SKM-1 (cell line): ENCODE measurements at regions not wholly inside any gene's neighbourhood (a gene's known extent, or its start where the extent isn't known, plus 50 kb on each side); places are given as distances from the start of the nearest gene placed in this dataset.
"Not testable (repeated sequence)": the region's sequence is repeated elsewhere in the genome, so short reads cannot be mapped to it uniquely, and the experiment has no call there.

ENCODE experiments used
- DNase-seq: peaks from one replicate; lab custom pipeline; 2025; ENCODE audit not compliant: unreplicated experiment; lab: John Stamatoyannopoulos, UW

DNA sequence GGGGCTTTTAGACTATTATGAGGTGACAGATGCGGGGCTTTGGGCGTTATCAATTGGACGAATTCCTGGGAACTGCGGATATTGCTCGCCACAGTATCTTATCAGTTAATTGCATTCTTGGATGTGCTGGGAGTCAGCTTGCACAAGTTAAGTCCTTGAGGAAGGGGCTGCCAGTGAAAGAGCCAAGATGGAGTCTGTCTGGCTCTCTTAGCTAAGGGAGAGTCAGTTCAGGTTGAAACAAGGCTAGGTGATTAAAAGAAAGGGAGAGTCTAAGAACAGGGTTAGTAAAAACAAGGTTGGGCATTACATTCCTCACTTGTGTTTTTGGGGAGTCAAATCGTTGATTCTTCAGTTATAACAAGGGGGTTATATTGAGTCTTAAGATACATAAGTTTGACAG lies 162.5 kb upstream of the CCZ1B start:
- DNase-seq, result not testable (repeated sequence)

DNA sequence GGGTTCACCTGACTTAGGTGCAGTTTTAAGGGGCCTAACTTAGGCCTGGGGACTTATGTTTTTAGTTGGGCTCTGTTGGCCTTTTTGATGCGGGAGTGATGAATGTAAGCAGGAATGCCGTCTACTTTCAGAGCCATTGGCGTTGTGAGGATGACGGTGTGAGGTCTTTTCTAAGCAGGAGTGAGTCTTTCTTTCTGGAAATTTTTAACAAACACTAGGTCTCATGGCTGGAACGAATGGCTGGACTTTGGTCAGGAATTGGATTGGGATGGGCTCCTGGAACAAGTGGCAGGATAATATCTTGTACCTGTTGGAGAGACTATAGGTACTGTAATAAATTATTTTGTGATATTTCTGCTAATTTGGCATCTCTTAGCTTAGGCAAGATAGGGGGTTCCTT lies 163.9 kb upstream of the CCZ1B start:
- not testable (repeated sequence) for DNase-seq

DNA sequence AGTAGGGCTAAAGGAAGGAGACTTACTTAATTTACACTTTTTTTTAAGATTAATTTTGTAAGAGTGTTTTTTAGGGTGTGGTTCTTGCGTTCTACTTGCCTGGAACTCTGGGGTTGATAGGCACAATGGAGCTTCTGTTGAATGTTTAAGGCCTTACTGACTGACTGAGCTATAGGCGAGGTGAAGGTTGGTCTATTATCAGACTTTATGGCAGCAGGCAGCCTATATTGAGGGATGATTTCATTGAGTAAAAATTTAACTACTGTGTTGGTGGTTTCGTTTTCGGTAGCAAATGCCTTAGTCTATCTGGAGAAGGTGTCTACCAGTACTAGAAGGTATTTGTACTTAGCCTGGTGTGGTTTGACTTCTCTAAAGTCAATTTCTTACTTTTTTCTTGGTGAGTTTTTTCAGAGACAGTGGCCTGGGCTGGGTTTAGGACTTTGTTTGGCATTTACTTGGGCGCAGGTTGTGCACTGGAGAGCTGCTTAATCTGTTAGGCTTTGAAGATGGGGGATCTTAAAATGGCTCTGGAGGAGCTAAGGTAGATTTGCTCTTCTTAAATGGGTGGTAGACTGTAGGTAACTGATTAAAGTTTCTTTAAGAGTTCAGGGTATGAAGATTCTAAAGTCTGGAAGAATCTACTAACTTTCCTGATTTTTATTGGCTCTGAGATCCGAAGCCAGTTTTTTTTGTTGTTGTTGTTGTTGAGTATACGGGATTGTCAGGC lies 164.5 kb upstream of the CCZ1B start:
- not testable (repeated sequence) for DNase-seq

DNA sequence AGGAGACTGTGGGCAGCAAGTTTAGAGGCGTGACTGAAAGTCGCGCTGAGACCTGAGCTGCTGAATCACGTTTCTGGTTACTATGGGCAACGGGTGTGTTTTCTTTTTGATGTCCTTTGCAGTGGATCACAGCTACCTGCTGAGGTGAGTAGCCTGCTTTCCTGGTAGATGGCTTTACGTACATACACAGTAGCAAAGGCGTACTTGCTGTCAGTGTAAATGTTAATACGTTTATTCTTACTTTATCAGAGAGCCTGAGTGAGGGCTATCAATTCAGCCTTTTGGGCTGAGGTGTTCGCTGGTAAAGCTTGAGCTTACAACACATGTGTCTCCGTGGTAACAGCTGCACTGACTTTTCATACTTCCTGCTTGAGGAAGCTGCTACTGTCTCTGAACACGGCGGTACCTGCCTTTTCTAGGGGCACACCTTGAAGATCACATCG lies 165.1 kb upstream of the CCZ1B start:
- DNase-seq, result not testable (repeated sequence)

DNA sequence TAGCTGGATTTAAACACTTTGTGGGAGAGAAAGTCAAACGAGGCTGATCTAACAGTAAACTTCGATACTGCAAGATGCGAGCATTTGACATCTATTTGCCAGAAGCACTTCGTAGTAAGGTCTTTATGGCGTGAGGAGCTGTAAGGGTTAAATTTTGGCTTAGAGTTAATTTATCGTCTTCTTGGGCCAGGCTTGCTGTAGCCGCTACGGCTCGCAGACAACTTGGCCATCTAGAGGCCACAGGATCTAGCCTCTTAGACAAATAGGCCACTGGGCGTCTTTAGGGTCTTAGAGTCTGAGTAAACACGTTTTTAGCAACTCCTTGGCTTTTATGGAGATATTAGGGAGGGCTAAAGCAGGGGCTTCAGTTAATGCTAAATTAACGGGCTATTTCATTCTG lies 165.6 kb upstream of the CCZ1B start:
- DNase-seq, result not testable (repeated sequence)

DNA sequence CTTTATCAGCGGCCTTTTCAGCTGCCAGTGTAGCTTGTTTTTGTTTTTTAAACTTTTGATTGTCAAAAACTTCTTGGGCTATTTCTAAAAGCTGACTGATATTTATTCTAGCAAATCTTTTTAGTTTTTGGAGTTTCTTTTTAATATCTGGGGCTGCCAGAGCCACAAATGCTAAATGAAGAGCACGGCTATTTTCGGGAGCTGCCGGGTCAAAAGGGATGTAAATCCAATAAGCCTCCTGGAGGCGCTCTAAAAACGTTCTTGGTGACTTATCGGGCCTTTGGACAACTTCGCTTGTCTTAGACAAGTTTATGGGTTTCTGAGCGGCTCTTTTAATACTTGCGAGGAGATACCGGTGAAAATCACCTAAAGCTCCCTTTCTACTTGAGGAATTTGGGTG lies 166.1 kb upstream of the CCZ1B start:
- not testable (repeated sequence) for DNase-seq

DNA sequence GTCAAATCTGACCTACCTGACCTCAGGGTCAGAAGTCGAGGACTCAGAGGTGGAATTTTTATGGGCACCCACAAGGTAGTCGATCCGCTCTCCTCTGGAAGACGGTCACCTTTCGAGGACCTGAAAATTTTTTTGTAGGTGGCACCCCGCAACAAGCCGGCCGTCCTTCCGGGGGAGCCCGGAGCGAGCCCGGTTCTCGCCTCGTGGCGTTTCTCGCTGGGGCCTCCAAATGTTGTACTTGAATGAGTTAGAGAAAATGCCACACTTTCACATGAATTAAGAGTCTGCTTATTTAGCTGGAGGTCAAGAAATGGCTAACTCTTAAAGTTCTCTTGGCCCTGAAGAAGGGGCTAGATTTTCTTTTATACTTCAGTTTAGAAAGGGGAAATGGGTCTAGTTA lies 169.0 kb upstream of the CCZ1B start:
- DNase-seq, result not testable (repeated sequence)

DNA sequence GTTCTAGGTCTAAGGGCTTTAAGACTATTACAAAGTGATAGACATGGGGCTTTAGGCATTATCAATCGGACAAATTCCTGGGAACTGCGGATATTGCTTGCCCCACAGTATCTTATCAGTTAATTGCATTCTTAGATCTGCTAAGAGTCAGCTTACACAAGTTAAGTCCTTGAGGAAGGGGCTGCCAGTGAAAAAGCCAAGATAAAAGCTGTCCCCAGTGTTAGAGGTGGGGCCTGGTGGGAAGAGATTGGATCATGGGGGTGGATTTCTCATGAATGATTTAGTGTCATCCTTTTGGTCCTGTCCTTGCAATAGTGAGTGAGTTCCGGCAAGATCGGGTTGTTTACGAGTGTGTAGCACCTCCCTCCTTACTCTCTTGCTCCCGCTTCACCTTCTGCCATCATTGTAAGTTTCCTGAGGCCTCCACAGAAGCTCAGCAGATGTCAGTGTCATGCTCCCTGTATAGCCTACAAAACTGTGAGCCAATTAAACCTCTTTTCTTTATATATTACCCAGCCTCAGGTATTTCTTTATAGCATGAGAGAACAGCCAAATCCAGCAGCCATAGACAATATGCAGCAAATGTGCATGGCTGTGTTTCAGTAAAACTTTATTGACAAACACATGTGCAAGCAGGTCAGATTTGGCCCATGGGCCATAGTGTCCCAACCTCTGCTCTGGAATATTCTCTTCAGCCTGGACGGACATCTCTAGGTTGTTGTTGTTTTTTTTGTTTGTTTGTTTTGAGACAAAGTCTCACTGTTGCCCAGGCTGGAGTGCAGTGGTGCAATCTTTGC lies 169.6 kb upstream of the CCZ1B start:
- DNase-seq, result not testable (repeated sequence)

DNA sequence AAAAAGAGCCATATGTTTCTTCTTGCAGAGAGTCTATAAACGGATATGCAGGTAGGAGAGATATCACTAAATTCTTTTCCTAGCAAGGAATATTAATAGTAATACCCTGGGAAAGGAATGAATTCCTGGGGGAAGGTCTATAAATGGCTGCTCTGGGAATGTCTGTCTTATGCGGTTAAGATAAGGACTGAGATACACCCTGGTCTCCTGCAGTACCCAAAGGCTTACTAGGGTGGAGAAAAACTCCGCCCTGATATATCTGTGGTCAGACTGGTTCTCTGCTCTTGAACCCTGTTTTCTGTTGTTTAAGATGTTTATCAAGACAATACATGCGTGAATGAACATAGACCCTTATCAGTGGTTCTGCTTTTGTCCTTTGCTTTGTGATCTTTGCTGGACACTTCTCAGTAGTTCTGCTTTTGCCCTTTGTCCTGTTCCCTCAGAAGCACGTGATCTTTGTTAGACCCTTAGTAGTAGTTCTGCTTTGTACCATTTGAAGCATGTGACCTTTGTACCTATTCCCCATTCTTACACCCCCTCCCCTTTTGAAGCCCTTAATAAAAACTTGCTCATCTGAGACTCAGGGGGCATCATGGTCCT lies 173.1 kb upstream of the CCZ1B start:
- DNase-seq, result not testable (repeated sequence)

DNA sequence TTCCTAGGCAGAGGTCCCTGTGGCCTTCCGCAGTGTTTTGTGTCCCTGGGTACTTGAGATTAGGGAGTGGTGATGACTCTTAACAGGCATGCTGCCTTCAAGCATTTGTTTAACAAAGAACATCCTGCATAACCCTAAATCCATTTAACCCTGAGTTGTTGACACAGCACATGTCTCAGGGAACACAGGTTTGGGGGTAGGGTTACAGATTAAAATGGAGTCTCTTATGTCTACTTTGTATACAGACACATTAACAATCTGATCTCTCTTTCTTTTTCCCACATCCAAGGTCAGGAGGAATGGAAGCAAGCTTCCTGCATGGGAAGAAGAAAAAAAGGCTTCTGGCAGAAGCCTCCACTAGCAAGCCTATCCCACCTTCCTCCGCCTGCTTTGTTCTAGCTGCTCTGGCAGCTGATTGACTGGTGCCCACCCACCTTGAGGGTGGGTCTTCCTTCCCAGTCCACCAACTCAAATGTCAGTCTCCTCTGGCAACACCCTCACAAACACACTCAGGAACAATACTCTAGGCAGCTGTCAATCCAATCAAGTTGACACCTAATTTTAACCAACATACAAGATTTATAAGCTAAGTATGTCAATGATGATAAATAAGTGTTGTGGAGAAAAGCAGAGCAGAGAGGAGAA lies 176.5 kb upstream of the CCZ1B start:
- no peak for DNase-seq

DNA sequence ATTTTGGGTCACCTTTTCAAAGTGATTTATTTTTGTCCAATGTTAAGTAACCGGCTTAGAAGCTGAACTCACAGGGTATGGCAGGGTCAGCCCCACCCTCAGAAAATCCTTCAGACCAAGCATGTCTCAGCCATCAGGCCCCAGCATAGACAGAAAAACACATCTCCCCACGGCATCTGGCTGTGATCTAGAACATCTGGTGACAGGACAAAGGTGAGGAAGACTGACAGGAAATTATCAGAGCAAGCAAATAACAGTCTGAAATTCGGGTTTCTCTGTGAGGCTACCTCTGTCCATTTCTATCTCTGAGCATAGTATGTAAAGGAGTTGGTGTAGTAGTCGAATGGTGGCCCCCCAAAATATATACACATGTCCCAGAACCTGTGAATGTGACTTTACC lies 177.0 kb upstream of the C1GALT1 start:
- DNase-seq, result no peak

DNA sequence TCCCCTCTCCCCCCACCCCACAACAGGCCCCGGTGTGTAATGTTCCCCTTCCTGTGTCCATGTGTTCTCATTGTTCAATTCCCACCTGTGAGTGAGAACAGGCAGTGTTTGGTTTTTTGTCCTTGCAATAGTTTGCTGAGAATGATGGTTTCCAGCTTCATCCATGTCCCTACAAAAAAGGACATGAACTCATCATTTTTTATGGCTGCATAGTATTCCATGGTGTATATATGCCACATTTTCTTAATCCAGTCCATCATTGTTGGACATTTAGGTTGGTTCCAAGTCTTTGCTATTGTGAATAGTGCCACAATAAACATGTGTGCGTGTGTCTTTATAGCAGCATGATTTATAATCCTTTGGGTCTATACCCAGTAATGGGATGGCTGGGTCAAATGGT lies 176.4 kb upstream of the C1GALT1 start:
- DNase-seq, result not testable (repeated sequence)

DNA sequence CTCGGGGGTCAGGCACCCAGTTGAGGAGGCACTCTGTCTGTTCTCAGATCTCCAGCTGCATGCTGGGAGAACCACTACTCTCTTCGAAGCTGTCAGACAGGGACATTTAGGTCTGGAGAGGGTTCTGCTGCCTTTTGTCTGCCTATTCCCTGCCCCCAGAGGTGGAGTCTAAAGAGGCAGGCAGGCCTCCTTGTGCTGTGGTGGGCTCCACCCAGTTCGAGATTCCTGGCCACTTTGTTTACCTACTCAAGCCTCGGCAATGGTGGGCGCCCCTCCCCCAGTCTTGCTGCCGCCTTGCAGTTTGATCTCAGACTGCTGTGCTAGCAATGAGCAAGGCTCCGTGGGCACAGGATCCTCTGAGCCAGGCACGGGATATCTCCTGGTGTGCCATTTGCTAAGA lies 171.1 kb upstream of the C1GALT1 start:
- not testable (repeated sequence) for DNase-seq

DNA sequence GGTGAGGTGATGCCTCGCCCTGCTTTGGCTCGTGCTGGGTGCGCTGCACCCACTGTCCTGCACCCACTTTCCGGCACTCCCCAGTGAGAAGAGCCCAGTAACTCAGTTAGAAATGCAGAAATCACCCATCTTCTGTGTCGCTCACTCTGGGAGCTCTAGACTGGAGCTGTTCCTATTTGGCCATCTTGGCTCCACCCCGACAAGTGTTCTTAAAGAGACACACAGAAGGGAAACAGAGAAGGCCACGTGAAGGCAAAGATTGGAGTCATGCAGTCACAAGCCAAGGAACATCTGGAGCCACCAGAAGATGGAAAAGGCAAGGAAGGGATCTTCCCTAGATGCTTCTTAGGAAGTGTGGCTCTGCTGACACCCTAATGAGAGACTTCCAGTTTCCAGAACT lies 170.6 kb upstream of the C1GALT1 start:
- DNase-seq, result not testable (repeated sequence)

DNA sequence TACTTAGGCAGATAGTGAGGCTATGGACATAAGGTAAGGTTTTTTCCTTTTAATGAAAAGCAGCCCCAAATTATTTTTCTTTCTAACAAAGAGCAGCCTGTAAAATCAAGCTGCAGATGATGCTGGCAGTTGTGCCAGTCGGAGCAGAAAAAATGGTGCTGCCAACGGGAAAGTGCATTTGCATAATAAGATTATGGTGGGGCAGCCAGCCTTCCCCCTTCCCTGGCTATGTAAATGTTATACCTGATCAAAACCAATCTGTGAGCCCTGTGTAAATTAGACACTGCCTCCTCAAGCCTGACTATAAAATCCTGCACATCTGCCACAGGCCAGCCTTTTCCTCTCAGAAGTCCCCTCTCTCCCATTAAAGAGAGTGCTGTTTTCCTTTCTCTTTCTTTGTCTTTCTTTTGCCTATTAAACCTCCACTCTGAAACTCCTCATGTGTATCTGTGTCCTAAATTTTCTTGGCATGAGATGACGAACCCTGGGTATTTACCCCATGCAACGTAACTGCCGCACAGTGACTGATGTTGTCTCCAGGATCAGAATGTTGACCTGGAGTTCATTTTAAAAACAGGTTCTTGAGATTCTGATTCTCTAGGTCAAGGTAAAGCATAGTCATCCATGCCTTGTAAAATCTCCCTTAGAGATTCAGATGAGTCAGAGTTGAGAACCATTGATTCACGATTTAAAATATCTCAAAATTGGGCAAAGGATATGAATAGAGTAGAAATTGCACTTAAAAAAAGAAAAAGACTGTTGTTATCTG lies 167.3 kb upstream of the C1GALT1 start:
- no peak for DNase-seq

DNA sequence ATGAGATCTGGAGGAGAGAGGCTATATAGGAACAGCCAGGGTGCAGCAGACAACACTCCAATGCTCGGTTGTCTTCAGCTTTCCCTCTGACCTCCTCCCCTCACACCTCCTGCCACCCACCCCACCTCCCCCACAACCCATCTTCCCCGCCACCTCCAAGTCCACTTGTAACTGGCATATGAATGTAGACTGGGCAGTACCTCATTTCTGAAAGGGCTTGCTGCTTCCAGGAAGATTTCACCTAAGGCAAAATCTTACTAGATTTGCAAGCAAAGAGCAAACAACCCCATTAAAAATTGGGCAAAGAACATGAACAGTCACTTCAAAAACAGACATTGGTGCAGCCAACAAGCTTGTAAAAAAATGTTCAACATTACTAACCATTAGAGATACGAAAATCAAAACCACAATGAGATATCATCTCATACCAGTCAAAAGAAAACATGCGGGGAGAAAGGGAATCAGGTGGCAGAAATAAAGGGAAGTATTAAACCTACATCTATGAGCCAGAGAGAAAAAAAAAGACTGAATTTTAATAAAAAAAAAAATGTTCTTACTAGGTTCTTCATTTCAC lies 164.6 kb upstream of the C1GALT1 start:
- DNase-seq, result no peak

DNA sequence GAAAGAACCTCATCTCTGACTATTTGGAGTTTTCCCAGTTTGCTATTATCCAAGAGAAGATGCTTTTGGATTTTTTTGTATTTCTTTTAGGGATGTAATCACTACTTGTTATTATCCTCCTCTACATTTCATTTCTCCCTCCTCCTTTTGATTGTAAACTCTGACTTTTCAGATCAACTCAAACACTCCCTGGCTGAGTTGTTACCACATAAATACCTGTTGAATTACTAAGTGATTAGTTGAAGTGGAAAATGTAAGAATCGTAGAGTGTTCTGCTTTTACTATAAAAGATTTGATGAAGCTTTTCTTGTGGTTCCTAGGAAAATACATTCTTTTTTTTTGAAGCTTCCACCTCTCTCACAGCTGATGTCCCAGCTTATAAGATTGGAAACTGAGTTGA lies 164.1 kb upstream of the C1GALT1 start:
- DNase-seq, result no peak

DNA sequence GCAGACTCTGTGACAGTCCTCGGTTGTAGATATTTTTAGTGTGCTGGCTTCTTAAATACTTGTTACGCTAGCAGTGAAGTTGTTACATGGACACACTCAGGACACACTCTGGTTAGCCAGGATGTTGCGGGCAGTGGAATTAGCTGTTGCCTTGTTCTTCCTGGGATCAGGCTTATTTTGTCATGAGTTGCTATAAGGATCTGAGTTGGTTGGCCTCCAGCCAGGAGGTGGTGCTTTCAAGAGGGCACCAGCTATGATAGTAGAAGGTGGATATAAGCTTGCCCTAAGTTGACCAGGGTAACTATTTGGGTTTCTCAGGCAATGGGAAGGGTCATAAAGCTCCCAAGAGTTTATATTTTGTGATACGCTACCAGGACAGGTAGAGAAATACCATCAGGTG lies 150.1 kb upstream of the C1GALT1 start:
- no peak for DNase-seq

DNA sequence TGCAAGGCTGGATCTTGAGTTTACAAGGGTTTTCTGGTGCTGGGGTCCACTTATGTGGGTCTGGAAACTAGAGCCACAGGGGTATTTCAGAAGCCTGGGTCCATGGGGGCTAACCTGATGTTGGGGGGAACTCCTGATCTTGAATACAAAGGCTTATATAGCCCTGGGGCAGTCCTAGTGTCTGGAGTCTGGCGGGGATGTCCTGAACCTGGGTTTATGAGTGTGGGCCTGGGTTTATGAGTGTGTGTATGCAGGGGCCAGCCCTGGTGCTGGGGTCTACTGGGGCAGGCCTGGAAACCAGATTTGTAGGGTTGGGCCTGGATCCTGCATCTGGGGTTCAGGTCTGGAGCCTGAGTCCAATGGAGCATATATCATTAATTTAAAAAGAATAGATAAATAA lies 146.5 kb upstream of the C1GALT1 start:
- DNase-seq, result no peak

DNA sequence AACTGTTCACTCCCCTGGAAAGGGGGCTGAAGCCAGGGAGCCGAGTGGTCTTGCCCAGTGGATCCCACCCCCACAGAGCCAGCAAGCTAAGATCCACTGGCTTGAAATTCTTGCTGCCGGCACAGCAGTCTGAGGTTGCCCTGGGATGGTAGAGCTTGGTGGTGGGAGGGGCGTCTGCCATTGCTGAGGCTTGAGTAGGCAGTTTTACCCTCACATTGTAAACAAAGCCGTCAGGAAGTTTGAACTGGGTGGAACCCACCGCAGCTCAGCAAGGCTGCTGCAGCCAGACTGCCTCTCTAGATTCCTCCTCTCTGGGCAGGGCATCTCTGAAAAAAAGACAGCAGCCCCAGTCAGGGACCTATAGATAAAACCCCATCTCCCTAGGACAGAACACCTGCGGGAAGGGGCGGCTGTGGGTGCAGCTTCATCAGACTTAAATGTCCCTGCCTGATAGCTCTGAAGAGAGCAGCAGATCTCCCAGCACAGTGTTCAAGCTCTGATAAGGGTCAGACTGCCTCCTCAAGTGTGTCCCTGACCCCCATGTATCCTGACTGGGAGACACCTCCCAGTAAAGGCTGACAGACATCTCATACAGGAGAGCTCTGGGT lies 140.0 kb upstream of the C1GALT1 start:
- not testable (repeated sequence) for DNase-seq
